ENCODE measurements at regions not wholly inside any gene's neighbourhood (a gene's known extent, or its start where the extent isn't known, plus 50 kb on each side); places are given as distances from the start of the nearest gene placed in this dataset.

- TF ChIP-seq CTCF (IDR thresholded peaks at IDR 0.05): no peak
- TF ChIP-seq EP300 (IDR thresholded peaks at IDR 0.05): no peak
Measured at GRCh38 chr5:116759860-116760640, 185.4 kb upstream of the SEMA6A start.
